ENCODE measurements at regions not wholly inside any gene's neighbourhood (a gene's known extent, or its start where the extent isn't known, plus 50 kb on each side); places are given as distances from the start of the nearest gene placed in this dataset.

DNA sequence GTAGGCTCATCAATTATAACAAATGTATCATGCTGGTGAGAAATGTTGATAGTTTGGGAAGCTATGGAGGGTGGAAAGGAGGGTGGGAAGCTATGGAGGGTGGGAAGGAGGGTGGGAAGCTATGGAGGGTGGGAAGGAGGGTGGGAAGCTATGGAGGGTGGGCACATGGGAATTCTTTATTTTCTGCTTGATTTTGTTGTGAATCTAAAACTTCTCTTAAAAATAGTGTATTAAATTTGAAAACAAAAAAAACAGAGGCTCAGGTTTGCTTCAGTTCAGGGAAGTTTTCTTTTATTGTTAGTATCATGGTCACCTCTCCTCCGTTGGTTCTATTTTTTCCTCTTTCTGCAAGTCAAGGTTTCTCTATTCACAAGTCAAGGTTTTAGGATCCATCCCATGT, 106.4 kb downstream of the SOD2 start:
- WGBS, 2 donors (ENCODE audit: low coverage in 1 of 2): 67 to 78% methylated on average over 1 of the region's 1 CpG
- no peak for DNase-seq
- Histone ChIP-seq H3K27ac (no peak overlapping the region), H3K9me3 (no peaks in the 10 kb centered on the region), H3K27me3 (no peaks in the 10 kb centered on the region), H3K4me1 (no peaks in the 10 kb centered on the region), H3K4me3 (no peak overlapping the region), H3K36me3 (no peaks in the 10 kb centered on the region)
- TF ChIP-seq EP300 (IDR thresholded peaks at IDR 0.05; ENCODE audit: low read depth) (no peak), POLR2A (IDR thresholded peaks at IDR 0.05) (no peak), POLR2AphosphoS5 (IDR thresholded peaks at IDR 0.05) (no peak)
- TF ChIP-seq, protein P1, sequence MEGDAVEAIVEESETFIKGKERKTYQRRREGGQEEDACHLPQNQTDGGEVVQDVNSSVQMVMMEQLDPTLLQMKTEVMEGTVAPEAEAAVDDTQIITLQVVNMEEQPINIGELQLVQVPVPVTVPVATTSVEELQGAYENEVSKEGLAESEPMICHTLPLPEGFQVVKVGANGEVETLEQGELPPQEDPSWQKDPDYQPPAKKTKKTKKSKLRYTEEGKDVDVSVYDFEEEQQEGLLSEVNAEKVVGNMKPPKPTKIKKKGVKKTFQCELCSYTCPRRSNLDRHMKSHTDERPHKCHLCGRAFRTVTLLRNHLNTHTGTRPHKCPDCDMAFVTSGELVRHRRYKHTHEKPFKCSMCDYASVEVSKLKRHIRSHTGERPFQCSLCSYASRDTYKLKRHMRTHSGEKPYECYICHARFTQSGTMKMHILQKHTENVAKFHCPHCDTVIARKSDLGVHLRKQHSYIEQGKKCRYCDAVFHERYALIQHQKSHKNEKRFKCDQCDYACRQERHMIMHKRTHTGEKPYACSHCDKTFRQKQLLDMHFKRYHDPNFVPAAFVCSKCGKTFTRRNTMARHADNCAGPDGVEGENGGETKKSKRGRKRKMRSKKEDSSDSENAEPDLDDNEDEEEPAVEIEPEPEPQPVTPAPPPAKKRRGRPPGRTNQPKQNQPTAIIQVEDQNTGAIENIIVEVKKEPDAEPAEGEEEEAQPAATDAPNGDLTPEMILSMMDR (IDR thresholded peaks at IDR 0.05): no peak
- intact Hi-C loops (cut with DNase I; ENCODE audit: low total_unique reads) (no loop called here), in situ Hi-C loops (cut with MboI; ENCODE audit: low pct_ligation_motif_present in 1 of 4, low pct_unique_long_range_greater_than_20kb in 1 of 4, low sequenced_read_pairs in 3 of 4) (no loop called here)

DNA sequence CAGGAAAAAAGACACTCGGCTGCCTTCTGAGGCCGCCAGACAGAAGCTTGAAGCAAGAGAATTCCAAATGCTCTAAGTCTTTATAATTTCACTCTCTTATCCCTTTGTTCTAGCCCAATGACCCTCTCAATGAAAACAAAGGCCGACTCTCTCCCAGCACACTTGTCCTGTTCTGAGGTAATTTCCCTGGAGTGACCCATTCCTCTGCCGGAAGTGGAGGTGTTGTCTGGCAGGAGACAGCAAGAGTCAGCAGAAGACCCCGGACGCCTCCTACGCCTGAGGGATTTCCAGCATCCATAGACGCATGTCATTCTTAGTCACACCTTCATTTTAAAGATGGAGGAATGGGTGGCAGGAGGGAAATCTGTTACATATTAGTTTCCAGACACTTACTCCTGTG, 110.3 kb downstream of the SOD2 start:
- TF ChIP-seq EP300 (IDR thresholded peaks at IDR 0.05; ENCODE audit: low read depth) (no peak), POLR2A (IDR thresholded peaks at IDR 0.05) (no peak), POLR2AphosphoS5 (IDR thresholded peaks at IDR 0.05) (no peak)
- TF ChIP-seq, protein P1 (IDR thresholded peaks at IDR 0.05): no peak
- no peak overlapping the region for H3K27ac ChIP-seq
- H3K27me3 ChIP-seq: no peaks in the 10 kb centered on the region
- no peak for DNase-seq
- H3K36me3 ChIP-seq: no peaks in the 10 kb centered on the region
- in situ Hi-C loops (cut with MboI; ENCODE audit: low pct_ligation_motif_present in 1 of 4, low pct_unique_long_range_greater_than_20kb in 1 of 4, low sequenced_read_pairs in 3 of 4): no loop called here
- intact Hi-C loops (cut with DNase I; ENCODE audit: low total_unique reads): no loop called here
- no peaks in the 10 kb centered on the region for H3K9me3 ChIP-seq
- WGBS, 2 donors (ENCODE audit: low coverage in 1 of 2): 86 to 90% methylated on average over 6 to 8 of the region's 8 CpGs
- H3K4me3 ChIP-seq: no peak overlapping the region
- H3K4me1 ChIP-seq: no peaks in the 10 kb centered on the region

- Histone ChIP-seq H3K4me3 (no peak overlapping the region), H3K27me3 (no peaks in the 10 kb centered on the region), H3K36me3 (no peaks in the 10 kb centered on the region), H3K27ac (no peak overlapping the region), H3K9me3 (no peaks in the 10 kb centered on the region), H3K4me1 (no peaks in the 10 kb centered on the region)
- in situ Hi-C loops (cut with MboI; ENCODE audit: low pct_ligation_motif_present in 1 of 4, low pct_unique_long_range_greater_than_20kb in 1 of 4, low sequenced_read_pairs in 3 of 4): no loop called here
- WGBS, 2 donors (ENCODE audit: low coverage in 1 of 2): 75 to 87% methylated on average over 2 to 5 of the region's 5 CpGs
- TF ChIP-seq EP300 (IDR thresholded peaks at IDR 0.05; ENCODE audit: low read depth): no peak
- TF ChIP-seq, protein P1 (IDR thresholded peaks at IDR 0.05): no peak
- TF ChIP-seq POLR2AphosphoS5 (IDR thresholded peaks at IDR 0.05): no peak
- no peak for TF ChIP-seq POLR2A (IDR thresholded peaks at IDR 0.05)
- intact Hi-C loops (cut with DNase I; ENCODE audit: low total_unique reads): no loop called here
- no peak for DNase-seq
These were observed 114.4 kb downstream of the SOD2 start for GRCh38 chr6:159578629-159579028.

DNA sequence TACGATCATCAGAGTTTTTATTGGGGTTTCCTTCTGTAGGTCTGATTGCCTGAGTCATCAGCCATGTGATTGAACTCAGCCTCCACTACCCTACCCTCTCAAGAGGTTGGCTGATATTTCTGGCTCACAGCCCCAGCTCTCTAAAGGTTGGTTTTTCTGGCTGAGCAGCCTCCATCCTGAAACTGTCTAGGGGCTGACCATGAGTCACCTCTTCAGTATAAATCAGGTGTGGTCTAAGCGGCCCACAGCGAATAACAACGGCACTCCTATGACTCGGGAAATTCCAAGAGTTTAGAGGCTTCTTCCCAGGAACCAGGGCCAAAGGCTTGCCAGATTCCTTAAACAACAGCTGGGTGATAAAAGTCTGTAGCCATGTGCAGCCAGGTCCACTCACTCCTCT, 115.5 kb downstream of the SOD2 start:
- Histone ChIP-seq H3K4me3 (no peak overlapping the region), H3K36me3 (no peaks in the 10 kb centered on the region), H3K4me1 (no peaks in the 10 kb centered on the region), H3K27me3 (no peaks in the 10 kb centered on the region), H3K27ac (no peak overlapping the region), H3K9me3 (no peaks in the 10 kb centered on the region)
- 66 to 69% methylated on average over 2 to 5 of the region's 5 CpGs for WGBS, 2 donors (ENCODE audit: low coverage in 1 of 2)
- intact Hi-C loops (cut with DNase I; ENCODE audit: low total_unique reads) (no loop called here), in situ Hi-C loops (cut with MboI; ENCODE audit: low pct_ligation_motif_present in 1 of 4, low pct_unique_long_range_greater_than_20kb in 1 of 4, low sequenced_read_pairs in 3 of 4) (no loop called here)
- no peak for TF ChIP-seq EP300 (IDR thresholded peaks at IDR 0.05; ENCODE audit: low read depth)
- TF ChIP-seq, protein P1 (IDR thresholded peaks at IDR 0.05): no peak
- no peak for TF ChIP-seq POLR2AphosphoS5 (IDR thresholded peaks at IDR 0.05)
- TF ChIP-seq POLR2A (IDR thresholded peaks at IDR 0.05): no peak
- DNase-seq: no peak

Measured in transverse colon (tissue), 4 donors.